Erythroblast (primary cell): ENCODE measurements at regions not wholly inside any gene's neighbourhood (a gene's known extent, or its start where the extent isn't known, plus 50 kb on each side); places are given as distances from the start of the nearest gene placed in this dataset.

ENCODE experiments used
- GATA1 ChIP-seq: IDR thresholded peaks from 2 replicates; pipeline ENCODE4 v1.6.1; 2011; ENCODE audit warnings: low read depth, mild to moderate bottlenecking, control low read depth, low read length, moderate library complexity
- POLR2A ChIP-seq: IDR thresholded peaks from 2 replicates; pipeline ENCODE4 v1.6.1; 2011; ENCODE audit warnings: mild to moderate bottlenecking, low read length

DNA sequence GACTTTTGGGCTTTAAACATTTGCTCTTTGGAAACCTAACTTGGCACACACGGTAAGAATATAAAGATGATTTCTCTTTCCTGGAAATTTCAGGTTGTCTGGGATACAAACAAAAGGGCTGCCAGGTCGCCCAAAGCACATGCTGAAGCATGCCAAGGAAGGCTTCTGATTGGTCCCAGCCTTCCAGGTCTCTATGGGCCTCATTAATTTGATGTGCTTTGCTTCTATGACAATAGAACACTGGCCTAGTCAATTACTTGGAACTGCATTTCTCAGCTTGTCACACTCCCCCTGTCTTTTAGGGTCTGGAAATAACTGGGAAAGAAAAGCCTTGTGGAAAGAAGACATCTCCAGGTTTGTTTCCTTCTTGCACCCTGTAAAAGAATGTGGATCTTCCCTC is 228.9 kb downstream of the ADCYAP1 start:
- TF ChIP-seq POLR2A: no peak
- no peak for TF ChIP-seq GATA1
